ENCODE measurements at regions not wholly inside any gene's neighbourhood (a gene's known extent, or its start where the extent isn't known, plus 50 kb on each side); places are given as distances from the start of the nearest gene placed in this dataset.

- Histone ChIP-seq H3K4me2 (ENCODE audit: low read length, poor library complexity, severe bottlenecking) (no peak overlapping the region), H3K4me1 (ENCODE audit: control insufficient read depth, insufficient read depth, low read depth, low read length) (no peaks in the 10 kb centered on the region), H4K91ac (ENCODE audit: low read length) (no peak overlapping the region), H3K27ac (ENCODE audit: low read length, poor library complexity, severe bottlenecking) (no peak overlapping the region), H3K36me3 (ENCODE audit: control insufficient read depth in 1 of 2, insufficient read depth in 2 of 2, low read depth in 1 of 2, low read length in 2 of 2) (no peaks in the 10 kb centered on the region), H2BK12ac (ENCODE audit: low read length in 2 of 2) (no peak overlapping the region), H2AK5ac (ENCODE audit: low read length, severe bottlenecking) (no peak overlapping the region), H3K9me3 (ENCODE audit: control insufficient read depth, low read length) (no peaks in the 10 kb centered on the region), H3K23ac (ENCODE audit: low read length in 2 of 2) (no peak overlapping the region), H3K4ac (ENCODE audit: low read depth in 1 of 2, low read length in 2 of 2) (no peak overlapping the region), H3K14ac (ENCODE audit: low read length in 2 of 2) (no peak overlapping the region), H3K18ac (ENCODE audit: low read depth in 1 of 2, low read length in 2 of 2) (no peak overlapping the region), H2BK15ac (ENCODE audit: low read depth, poor library complexity, severe bottlenecking) (no peak overlapping the region), H4K8ac (ENCODE audit: low read length) (no peak overlapping the region), H2BK5ac (ENCODE audit: low read depth, low read length, poor library complexity, severe bottlenecking) (no peak overlapping the region), H2AFZ (ENCODE audit: low read depth, low read length) (no peak overlapping the region), H3K79me1 (replicated peaks; ENCODE audit: low read length, poor library complexity, severe bottlenecking) (no peaks in the 10 kb centered on the region), H3K4me3 (ENCODE audit: insufficient read depth in 1 of 2, low read depth in 1 of 2, low read length in 2 of 2) (no peak overlapping the region), H3K27me3 (ENCODE audit: control insufficient read depth in 1 of 2, insufficient read depth in 1 of 2, low read length in 2 of 2) (no peaks in the 10 kb centered on the region), H3K9ac (ENCODE audit: low read length) (no peak overlapping the region), H2BK120ac (ENCODE audit: low read depth, low read length) (no peak overlapping the region)
- WGBS = 72% methylated on average over 2 of the region's 2 CpGs
- DNase-seq = no peak
Observed at GRCh38 chr12:87382959-87383566, 646.1 kb downstream of the C12orf50 start.

GRCh38 chr12:87382436-87382835 is 646.8 kb downstream of the C12orf50 start:
- no peaks in the 10 kb centered on the region for H3K36me3 ChIP-seq (ENCODE audit: control insufficient read depth in 1 of 2, insufficient read depth in 2 of 2, low read depth in 1 of 2, low read length in 2 of 2)
- H3K18ac ChIP-seq (ENCODE audit: low read depth in 1 of 2, low read length in 2 of 2) = no peak overlapping the region
- H3K23ac ChIP-seq (ENCODE audit: low read length in 2 of 2) = no peak overlapping the region
- no peak overlapping the region for H3K4me3 ChIP-seq (ENCODE audit: insufficient read depth in 1 of 2, low read depth in 1 of 2, low read length in 2 of 2)
- DNase-seq = no peak
- H3K27ac ChIP-seq (ENCODE audit: low read length, poor library complexity, severe bottlenecking) = no peak overlapping the region
- no peak overlapping the region for H2AK5ac ChIP-seq (ENCODE audit: low read length, severe bottlenecking)
- no CpG with 5 or more reads among the region's 2 CpGs for WGBS
- H2BK12ac ChIP-seq (ENCODE audit: low read length in 2 of 2) = no peak overlapping the region
- no peaks in the 10 kb centered on the region for H3K27me3 ChIP-seq (ENCODE audit: control insufficient read depth in 1 of 2, insufficient read depth in 1 of 2, low read length in 2 of 2)
- no peak overlapping the region for H4K8ac ChIP-seq (ENCODE audit: low read length)
- H3K4me1 ChIP-seq (ENCODE audit: control insufficient read depth, insufficient read depth, low read depth, low read length) = no peaks in the 10 kb centered on the region
- no peak overlapping the region for H2BK5ac ChIP-seq (ENCODE audit: low read depth, low read length, poor library complexity, severe bottlenecking)
- no peak overlapping the region for H3K9ac ChIP-seq (ENCODE audit: low read length)
- H3K14ac ChIP-seq (ENCODE audit: low read length in 2 of 2) = no peak overlapping the region
- no peak overlapping the region for H2BK15ac ChIP-seq (ENCODE audit: low read depth, poor library complexity, severe bottlenecking)
- H3K9me3 ChIP-seq (ENCODE audit: control insufficient read depth, low read length) = no peaks in the 10 kb centered on the region
- no peaks in the 10 kb centered on the region for H3K79me1 ChIP-seq (replicated peaks; ENCODE audit: low read length, poor library complexity, severe bottlenecking)
- no peak overlapping the region for H4K91ac ChIP-seq (ENCODE audit: low read length)
- no peak overlapping the region for H3K4me2 ChIP-seq (ENCODE audit: low read length, poor library complexity, severe bottlenecking)
- no peak overlapping the region for H2AFZ ChIP-seq (ENCODE audit: low read depth, low read length)
- no peak overlapping the region for H3K4ac ChIP-seq (ENCODE audit: low read depth in 1 of 2, low read length in 2 of 2)
- no peak overlapping the region for H2BK120ac ChIP-seq (ENCODE audit: low read depth, low read length)

GRCh38 chr12:87381742-87382141 is 647.5 kb downstream of the C12orf50 start:
- no peak overlapping the region for H3K27ac ChIP-seq (ENCODE audit: low read length, poor library complexity, severe bottlenecking)
- no peak overlapping the region for H2BK5ac ChIP-seq (ENCODE audit: low read depth, low read length, poor library complexity, severe bottlenecking)
- H3K4me3 ChIP-seq (ENCODE audit: insufficient read depth in 1 of 2, low read depth in 1 of 2, low read length in 2 of 2) = no peak overlapping the region
- no peaks in the 10 kb centered on the region for H3K9me3 ChIP-seq (ENCODE audit: control insufficient read depth, low read length)
- no peak overlapping the region for H2AFZ ChIP-seq (ENCODE audit: low read depth, low read length)
- H2BK15ac ChIP-seq (ENCODE audit: low read depth, poor library complexity, severe bottlenecking) = no peak overlapping the region
- H3K36me3 ChIP-seq (ENCODE audit: control insufficient read depth in 1 of 2, insufficient read depth in 2 of 2, low read depth in 1 of 2, low read length in 2 of 2) = no peaks in the 10 kb centered on the region
- no peak overlapping the region for H3K14ac ChIP-seq (ENCODE audit: low read length in 2 of 2)
- no peak overlapping the region for H3K18ac ChIP-seq (ENCODE audit: low read depth in 1 of 2, low read length in 2 of 2)
- WGBS = no CpG with 5 or more reads among the region's 1 CpG
- H3K4ac ChIP-seq (ENCODE audit: low read depth in 1 of 2, low read length in 2 of 2) = no peak overlapping the region
- no peak overlapping the region for H2BK120ac ChIP-seq (ENCODE audit: low read depth, low read length)
- no peak overlapping the region for H2AK5ac ChIP-seq (ENCODE audit: low read length, severe bottlenecking)
- H3K27me3 ChIP-seq (ENCODE audit: control insufficient read depth in 1 of 2, insufficient read depth in 1 of 2, low read length in 2 of 2) = no peaks in the 10 kb centered on the region
- H4K91ac ChIP-seq (ENCODE audit: low read length) = no peak overlapping the region
- H3K23ac ChIP-seq (ENCODE audit: low read length in 2 of 2) = no peak overlapping the region
- no peak overlapping the region for H4K8ac ChIP-seq (ENCODE audit: low read length)
- H2BK12ac ChIP-seq (ENCODE audit: low read length in 2 of 2) = no peak overlapping the region
- no peaks in the 10 kb centered on the region for H3K79me1 ChIP-seq (replicated peaks; ENCODE audit: low read length, poor library complexity, severe bottlenecking)
- no peaks in the 10 kb centered on the region for H3K4me1 ChIP-seq (ENCODE audit: control insufficient read depth, insufficient read depth, low read depth, low read length)
- H3K4me2 ChIP-seq (ENCODE audit: low read length, poor library complexity, severe bottlenecking) = no peak overlapping the region
- DNase-seq = no peak
- no peak overlapping the region for H3K9ac ChIP-seq (ENCODE audit: low read length)

GRCh38 chr12:87378526-87378925 is 650.7 kb downstream of the C12orf50 start:
- Histone ChIP-seq H3K4ac (ENCODE audit: low read depth in 1 of 2, low read length in 2 of 2) (no peak overlapping the region), H3K4me1 (ENCODE audit: control insufficient read depth, insufficient read depth, low read depth, low read length) (no peaks in the 10 kb centered on the region), H2AFZ (ENCODE audit: low read depth, low read length) (no peak overlapping the region), H4K8ac (ENCODE audit: low read length) (no peak overlapping the region), H3K4me2 (ENCODE audit: low read length, poor library complexity, severe bottlenecking) (no peak overlapping the region), H3K27me3 (ENCODE audit: control insufficient read depth in 1 of 2, insufficient read depth in 1 of 2, low read length in 2 of 2) (no peaks in the 10 kb centered on the region), H4K91ac (ENCODE audit: low read length) (no peak overlapping the region), H3K23ac (ENCODE audit: low read length in 2 of 2) (no peak overlapping the region), H3K27ac (ENCODE audit: low read length, poor library complexity, severe bottlenecking) (no peak overlapping the region), H3K18ac (ENCODE audit: low read depth in 1 of 2, low read length in 2 of 2) (no peak overlapping the region), H2AK5ac (ENCODE audit: low read length, severe bottlenecking) (no peak overlapping the region), H2BK120ac (ENCODE audit: low read depth, low read length) (no peak overlapping the region), H2BK5ac (ENCODE audit: low read depth, low read length, poor library complexity, severe bottlenecking) (no peak overlapping the region), H3K4me3 (ENCODE audit: insufficient read depth in 1 of 2, low read depth in 1 of 2, low read length in 2 of 2) (no peak overlapping the region), H3K9me3 (ENCODE audit: control insufficient read depth, low read length) (peaks cover 7% of the 10 kb centered on the region), H2BK12ac (ENCODE audit: low read length in 2 of 2) (no peak overlapping the region), H3K14ac (ENCODE audit: low read length in 2 of 2) (no peak overlapping the region), H3K36me3 (ENCODE audit: control insufficient read depth in 1 of 2, insufficient read depth in 2 of 2, low read depth in 1 of 2, low read length in 2 of 2) (no peaks in the 10 kb centered on the region), H2BK15ac (ENCODE audit: low read depth, poor library complexity, severe bottlenecking) (no peak overlapping the region), H3K9ac (ENCODE audit: low read length) (no peak overlapping the region), H3K79me1 (replicated peaks; ENCODE audit: low read length, poor library complexity, severe bottlenecking) (no peaks in the 10 kb centered on the region)
- WGBS = no CpG with 5 or more reads among the region's 2 CpGs
- DNase-seq = no peak

Data from mesenchymal stem cell (in vitro differentiated cells and primary cell).